ENCODE measurements at regions not wholly inside any gene's neighbourhood (a gene's known extent, or its start where the extent isn't known, plus 50 kb on each side); places are given as distances from the start of the nearest gene placed in this dataset.

DNA sequence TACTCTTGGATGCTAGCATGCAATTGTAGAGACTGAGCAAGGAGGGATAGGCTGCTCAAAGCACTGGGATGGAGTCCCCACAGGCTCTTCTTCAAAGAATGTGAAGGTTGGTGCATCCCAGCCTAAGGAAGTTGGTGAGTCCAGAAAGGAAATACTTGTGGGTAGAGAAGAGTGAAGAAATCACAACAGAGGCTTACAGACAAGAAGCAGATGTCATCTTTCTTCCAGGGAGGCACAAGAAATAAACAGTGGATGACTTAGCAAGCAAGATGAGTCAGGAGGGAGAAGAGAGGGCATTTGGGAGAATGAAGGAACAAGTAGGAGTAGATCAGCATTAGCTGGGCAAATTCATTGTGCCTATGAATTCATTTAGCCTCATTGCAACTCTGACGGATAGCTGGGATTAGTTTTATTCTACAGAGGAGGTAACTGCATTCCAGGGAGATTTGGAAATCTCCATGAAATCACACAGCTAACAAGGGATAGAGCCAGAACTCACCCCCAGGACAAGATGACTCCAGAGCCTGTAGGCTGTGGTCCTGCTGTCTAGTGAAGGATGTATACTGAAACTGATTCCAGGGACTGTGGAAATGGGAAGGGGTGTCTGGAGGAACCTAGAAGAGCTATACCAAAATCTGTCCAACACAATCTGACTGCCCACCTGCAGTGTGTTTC lies 125.8 kb upstream of the SPTLC3 start:
- TF ChIP-seq, protein P1, sequence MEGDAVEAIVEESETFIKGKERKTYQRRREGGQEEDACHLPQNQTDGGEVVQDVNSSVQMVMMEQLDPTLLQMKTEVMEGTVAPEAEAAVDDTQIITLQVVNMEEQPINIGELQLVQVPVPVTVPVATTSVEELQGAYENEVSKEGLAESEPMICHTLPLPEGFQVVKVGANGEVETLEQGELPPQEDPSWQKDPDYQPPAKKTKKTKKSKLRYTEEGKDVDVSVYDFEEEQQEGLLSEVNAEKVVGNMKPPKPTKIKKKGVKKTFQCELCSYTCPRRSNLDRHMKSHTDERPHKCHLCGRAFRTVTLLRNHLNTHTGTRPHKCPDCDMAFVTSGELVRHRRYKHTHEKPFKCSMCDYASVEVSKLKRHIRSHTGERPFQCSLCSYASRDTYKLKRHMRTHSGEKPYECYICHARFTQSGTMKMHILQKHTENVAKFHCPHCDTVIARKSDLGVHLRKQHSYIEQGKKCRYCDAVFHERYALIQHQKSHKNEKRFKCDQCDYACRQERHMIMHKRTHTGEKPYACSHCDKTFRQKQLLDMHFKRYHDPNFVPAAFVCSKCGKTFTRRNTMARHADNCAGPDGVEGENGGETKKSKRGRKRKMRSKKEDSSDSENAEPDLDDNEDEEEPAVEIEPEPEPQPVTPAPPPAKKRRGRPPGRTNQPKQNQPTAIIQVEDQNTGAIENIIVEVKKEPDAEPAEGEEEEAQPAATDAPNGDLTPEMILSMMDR (IDR thresholded peaks at IDR 0.05; ENCODE audit: extremely low read depth, missing control alignments) = no peak
- DNase-seq (ENCODE audit: low spot score) = no peak

DNA sequence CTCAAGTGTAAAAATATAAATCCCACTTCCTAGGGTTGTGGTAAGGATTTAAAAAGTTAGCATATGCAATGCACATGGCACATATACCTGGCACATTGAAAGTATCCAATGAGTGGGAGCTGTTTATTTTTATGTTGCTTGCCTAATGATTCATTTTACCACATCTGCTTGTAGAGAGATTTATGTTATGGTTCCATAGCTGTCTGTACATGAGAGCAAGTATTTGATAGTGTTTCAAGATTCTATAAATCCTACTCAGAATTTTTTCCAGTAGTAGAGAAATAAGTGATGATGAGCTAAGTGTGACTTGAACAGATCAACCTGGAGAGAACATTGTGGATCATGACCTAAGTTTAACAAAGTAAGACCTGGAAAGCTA lies 125.3 kb upstream of the SPTLC3 start:
- TF ChIP-seq, protein P1 (IDR thresholded peaks at IDR 0.05; ENCODE audit: extremely low read depth, missing control alignments) = no peak
- DNase-seq (ENCODE audit: low spot score) = no peak

DNA sequence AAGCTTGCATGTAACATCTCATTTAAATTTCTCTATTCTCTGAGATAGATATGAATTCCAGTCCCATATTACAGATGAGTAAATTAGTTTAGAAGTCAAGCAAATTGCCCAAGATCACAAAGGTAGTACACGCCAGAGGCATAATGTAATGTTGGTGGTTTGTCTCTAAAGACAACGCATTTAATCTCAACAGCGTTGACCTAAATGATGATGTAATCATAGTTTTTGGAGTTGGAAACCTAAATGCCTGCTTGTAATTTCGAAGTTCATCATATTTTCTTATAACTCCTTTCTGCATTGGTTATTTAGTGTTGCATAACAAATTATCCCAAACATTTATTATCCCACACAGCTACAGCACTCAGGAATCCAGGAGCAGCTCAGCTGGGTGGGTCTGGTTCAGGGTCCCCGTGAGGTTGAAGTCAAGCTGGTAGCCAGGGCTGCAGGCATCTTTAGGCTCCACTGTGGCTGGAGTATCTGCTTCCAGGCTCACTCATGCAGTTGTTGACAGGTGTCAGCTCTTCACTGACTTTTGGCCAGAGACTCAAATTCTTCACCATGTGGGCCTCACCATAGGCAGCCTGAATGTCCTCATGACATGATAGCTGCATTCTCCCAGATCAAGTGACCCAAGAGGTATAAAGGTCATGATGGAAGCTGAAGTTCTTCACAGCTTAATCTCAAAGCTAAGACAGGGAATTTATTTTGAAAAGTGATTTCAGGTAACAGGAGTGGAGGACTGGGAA lies 122.0 kb upstream of the SPTLC3 start:
- TF ChIP-seq, protein P1 (IDR thresholded peaks at IDR 0.05; ENCODE audit: extremely low read depth, missing control alignments) = no peak
- DNase-seq (ENCODE audit: low spot score) = no peak

DNA sequence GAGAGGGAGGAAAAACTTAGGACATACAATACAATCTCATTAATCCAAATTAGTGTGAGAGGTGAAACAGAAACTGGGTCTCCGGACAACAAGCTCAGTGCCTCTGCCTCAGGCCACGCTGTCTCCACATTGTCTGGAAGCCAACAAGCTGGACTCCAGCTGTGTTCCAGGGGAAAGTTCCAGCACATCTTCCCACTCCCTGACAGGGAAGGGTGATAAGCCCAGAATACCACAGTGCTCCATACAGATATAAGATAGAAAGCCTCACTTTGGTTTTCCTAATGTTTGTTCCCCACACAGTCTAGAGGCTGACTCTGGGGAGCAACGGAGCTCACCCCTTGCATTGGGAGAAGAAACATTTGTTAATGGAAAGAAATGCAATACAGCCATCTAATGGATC lies 117.1 kb upstream of the SPTLC3 start:
- no peak for DNase-seq (ENCODE audit: low spot score)
- TF ChIP-seq, protein P1 (IDR thresholded peaks at IDR 0.05; ENCODE audit: extremely low read depth, missing control alignments) = no peak

DNA sequence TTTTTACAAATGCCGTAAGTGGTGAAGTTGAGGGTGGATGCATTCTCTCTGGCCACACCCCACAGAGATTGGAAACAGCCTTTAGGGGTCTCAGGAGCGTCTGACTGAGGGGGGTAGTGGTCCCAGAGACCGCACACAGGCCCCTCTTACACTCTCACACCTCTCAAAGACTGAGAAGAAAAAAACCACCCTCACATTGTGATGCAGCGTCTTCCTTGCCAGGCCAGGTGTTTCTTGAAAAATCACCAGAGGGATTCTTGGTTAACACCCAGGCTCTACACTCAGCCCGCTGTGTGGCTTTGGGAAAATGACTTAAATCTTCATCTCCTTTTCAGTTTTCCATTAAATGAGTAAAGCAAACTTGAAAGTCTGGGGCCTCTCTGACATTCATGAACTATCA lies 115.8 kb upstream of the SPTLC3 start:
- TF ChIP-seq, protein P1 (IDR thresholded peaks at IDR 0.05; ENCODE audit: extremely low read depth, missing control alignments) = no peak
- DNase-seq (ENCODE audit: low spot score) = no peak

DNA sequence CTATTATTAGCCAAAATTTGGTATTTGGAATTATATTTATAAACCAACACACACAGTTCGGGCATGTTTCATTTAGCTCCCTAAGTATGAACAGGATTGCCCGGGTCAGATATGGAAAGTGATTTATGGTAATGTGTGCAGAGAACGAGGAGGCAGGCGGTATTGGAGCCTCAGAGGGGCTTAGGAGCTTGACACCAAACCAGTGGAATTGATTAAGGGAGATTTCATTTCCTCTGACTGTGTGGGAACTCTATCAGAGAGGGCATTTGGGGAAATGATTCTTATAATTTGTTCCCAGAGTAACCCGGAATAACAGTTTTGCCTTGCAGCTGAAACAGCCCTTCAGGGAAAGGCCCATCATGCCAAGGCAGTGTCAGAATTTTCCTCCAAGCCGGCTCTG lies 115.1 kb upstream of the SPTLC3 start:
- no peak for DNase-seq (ENCODE audit: low spot score)
- TF ChIP-seq, protein P1 (IDR thresholded peaks at IDR 0.05; ENCODE audit: extremely low read depth, missing control alignments) = no peak

DNA sequence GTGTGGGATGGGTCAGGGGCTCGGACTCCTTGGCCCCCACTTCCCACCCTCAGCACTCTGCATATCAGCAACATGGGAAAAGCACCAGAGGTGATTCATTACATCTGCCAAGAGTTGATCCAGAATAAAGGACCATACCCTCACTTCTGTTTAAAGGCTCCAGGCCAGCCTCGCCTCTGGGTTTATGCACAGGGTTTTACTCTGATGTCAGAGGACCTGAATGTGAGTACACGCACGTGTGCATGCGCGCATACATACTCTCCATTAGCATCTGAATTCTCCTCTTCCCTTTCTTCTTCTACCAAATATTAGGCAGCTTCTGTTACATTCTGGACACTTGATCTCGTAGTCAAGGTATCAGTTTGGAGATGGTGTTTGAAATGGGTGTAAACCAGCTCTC lies 114.7 kb upstream of the SPTLC3 start:
- DNase-seq (ENCODE audit: low spot score) = no peak
- TF ChIP-seq, protein P1 (IDR thresholded peaks at IDR 0.05; ENCODE audit: extremely low read depth, missing control alignments) = no peak

Data from GM20000 (cell line).